Esophagus squamous epithelium (tissue), 4 donors: ENCODE measurements at regions not wholly inside any gene's neighbourhood (a gene's known extent, or its start where the extent isn't known, plus 50 kb on each side); places are given as distances from the start of the nearest gene placed in this dataset.

Experiments
- POLR2A ChIP-seq, 4 donors: fragments of 450-650 bp; IDR thresholded peaks; one replicate each; pipeline ENCODE4 v1.6.1; 2017; ENCODE audit warnings: antibody characterized with exemption in 4 of 4, mild to moderate bottlenecking in 4 of 4, moderate library complexity in 3 of 4
- TF ChIP-seq, protein P1 (sequence below), 6 experiments: fragments of 450-650 bp in 4 of 6; fragments of 200-600 bp in 2 of 6; sonication (generic) in 2 of 6; IDR thresholded peaks; one replicate each; pipeline ENCODE4 v1.5.1; 2016 to 2019; ENCODE audit warnings: antibody characterized with exemption in 6 of 6, mild to moderate bottlenecking in 4 of 6, moderate library complexity in 4 of 6

DNA sequence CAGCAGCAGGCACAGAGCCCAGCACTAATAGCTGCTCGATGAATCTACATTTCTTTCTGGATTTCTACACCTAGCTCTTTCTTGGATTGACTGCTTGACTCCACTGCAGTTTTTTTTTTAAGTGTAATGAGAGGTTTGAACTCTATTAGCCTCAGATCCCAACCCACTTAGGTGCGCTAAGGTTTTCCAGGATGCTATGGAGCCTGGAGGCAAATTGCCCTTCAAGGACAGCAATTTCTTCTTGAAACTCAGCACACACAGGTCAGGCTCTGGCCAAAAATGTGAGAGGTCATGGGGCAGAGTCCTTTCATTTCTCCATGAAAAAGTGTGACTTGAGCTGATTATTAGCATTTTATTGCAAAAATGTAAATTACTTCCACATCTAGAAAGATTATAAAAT lies 52.3 kb upstream of the TIAM2 start:
- TF ChIP-seq, protein P1, sequence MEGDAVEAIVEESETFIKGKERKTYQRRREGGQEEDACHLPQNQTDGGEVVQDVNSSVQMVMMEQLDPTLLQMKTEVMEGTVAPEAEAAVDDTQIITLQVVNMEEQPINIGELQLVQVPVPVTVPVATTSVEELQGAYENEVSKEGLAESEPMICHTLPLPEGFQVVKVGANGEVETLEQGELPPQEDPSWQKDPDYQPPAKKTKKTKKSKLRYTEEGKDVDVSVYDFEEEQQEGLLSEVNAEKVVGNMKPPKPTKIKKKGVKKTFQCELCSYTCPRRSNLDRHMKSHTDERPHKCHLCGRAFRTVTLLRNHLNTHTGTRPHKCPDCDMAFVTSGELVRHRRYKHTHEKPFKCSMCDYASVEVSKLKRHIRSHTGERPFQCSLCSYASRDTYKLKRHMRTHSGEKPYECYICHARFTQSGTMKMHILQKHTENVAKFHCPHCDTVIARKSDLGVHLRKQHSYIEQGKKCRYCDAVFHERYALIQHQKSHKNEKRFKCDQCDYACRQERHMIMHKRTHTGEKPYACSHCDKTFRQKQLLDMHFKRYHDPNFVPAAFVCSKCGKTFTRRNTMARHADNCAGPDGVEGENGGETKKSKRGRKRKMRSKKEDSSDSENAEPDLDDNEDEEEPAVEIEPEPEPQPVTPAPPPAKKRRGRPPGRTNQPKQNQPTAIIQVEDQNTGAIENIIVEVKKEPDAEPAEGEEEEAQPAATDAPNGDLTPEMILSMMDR (IDR thresholded peaks at IDR 0.05): no peak
- no peak for TF ChIP-seq POLR2A (IDR thresholded peaks at IDR 0.05)
